ENCODE measurements at regions not wholly inside any gene's neighbourhood (a gene's known extent, or its start where the extent isn't known, plus 50 kb on each side); places are given as distances from the start of the nearest gene placed in this dataset.

- TF ChIP-seq REST (IDR thresholded peaks at IDR 0.05; ENCODE audit: low read depth): no peak
- TF ChIP-seq, protein P1, sequence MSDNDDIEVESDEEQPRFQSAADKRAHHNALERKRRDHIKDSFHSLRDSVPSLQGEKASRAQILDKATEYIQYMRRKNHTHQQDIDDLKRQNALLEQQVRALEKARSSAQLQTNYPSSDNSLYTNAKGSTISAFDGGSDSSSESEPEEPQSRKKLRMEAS (IDR thresholded peaks at IDR 0.05): no peak
- TF ChIP-seq EP300 (IDR thresholded peaks at IDR 0.05; ENCODE audit: borderline replicate concordance): no peak
- no peak for TF ChIP-seq TCF12 (IDR thresholded peaks at IDR 0.05; ENCODE audit: low read depth)
- TF ChIP-seq CREB1 (IDR thresholded peaks at IDR 0.05; ENCODE audit: low read depth): no peak
- TF ChIP-seq FOXM1 (IDR thresholded peaks at IDR 0.05; ENCODE audit: borderline replicate concordance, low read depth): no peak
- no peak for TF ChIP-seq RAD21 (IDR thresholded peaks at IDR 0.05; ENCODE audit: low read depth)
- TF ChIP-seq ZBTB7A (IDR thresholded peaks at IDR 0.05; ENCODE audit: low read depth): no peak
- no peak for TF ChIP-seq TEAD4 (IDR thresholded peaks at IDR 0.05)
- TF ChIP-seq TAF1 (IDR thresholded peaks at IDR 0.05; ENCODE audit: low read depth): no peak
- TF ChIP-seq NFIC (IDR thresholded peaks at IDR 0.05): no peak
- no peak for TF ChIP-seq EGR1 (IDR thresholded peaks at IDR 0.05)
Measured at GRCh38 chr6:4693173-4693970, 82.8 kb upstream of the CDYL start.
